SK-N-SH (cell line): ENCODE measurements at regions not wholly inside any gene's neighbourhood (a gene's known extent, or its start where the extent isn't known, plus 50 kb on each side); places are given as distances from the start of the nearest gene placed in this dataset.

Source experiments
- EP300 ChIP-seq, 2 experiments: IDR thresholded peaks; 2 replicates each; pipeline versions ENCODE4 v1.4.0 to v1.6.1; 2012; ENCODE audit warnings: borderline replicate concordance in 1 of 2, low read depth in 1 of 2, low read length in 1 of 2
- MEF2A ChIP-seq: IDR thresholded peaks from 2 replicates; pipeline ENCODE4 v1.4.0; 2012; ENCODE audit warnings: low read depth, borderline replicate concordance
- MXI1 ChIP-seq: IDR thresholded peaks from 2 replicates; pipeline ENCODE4 v1.6.1; 2012; ENCODE audit warnings: mild to moderate bottlenecking, low read depth, low read length, improper control_type of control experiment
- NRF1 ChIP-seq: IDR thresholded peaks from 2 replicates; pipeline ENCODE4 v1.6.1; 2012; ENCODE audit warnings: low read depth, mild to moderate bottlenecking, low read length
- RFX5 ChIP-seq: IDR thresholded peaks from 2 replicates; pipeline ENCODE4 v1.6.1; 2012; ENCODE audit warnings: mild to moderate bottlenecking, improper control_type of control experiment, low read length
- TAF1 ChIP-seq: IDR thresholded peaks from 2 replicates; pipeline ENCODE4 v1.6.1; 2012; ENCODE audit warnings: low read depth, mild to moderate bottlenecking, low read length, moderate library complexity, borderline replicate concordance
- TF ChIP-seq, protein P1 (sequence below): fragments of 200-600 bp; sonication (generic); IDR thresholded peaks from 2 replicates; pipeline ENCODE4 v1.6.1; 2017; ENCODE audit warnings: antibody characterized with exemption, mild to moderate bottlenecking, moderate library complexity
- TF ChIP-seq, protein P2 (sequence below): fragments of 150-350 bp; IDR thresholded peaks from 2 replicates; pipeline ENCODE4 v1.6.1; 2016; ENCODE audit warnings: mild to moderate bottlenecking, low read depth, low read length

DNA sequence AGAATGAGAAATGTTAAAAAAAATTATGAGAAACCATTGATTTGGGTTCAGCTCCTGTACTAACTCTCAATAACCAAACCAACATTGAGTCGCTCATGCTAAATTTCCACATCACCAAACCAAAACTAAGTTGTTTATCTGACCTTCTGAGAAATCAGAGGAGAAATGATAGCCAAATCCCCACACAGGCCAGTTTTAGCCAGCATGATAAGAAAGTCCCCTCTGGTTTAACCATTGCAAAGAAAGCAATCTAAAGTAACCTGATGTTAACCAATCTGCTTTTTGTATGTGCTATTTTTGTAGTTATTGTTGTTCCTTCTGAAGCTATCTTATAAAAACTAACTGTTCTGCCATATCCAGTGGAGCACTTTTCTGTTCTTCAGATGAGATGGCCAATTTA lies 599.7 kb downstream of the SLC16A7 start:
- TF ChIP-seq EP300 (IDR thresholded peaks at IDR 0.05; ENCODE audit: borderline replicate concordance in 1 of 2, low read depth in 1 of 2, low read length in 1 of 2): no peak
- TF ChIP-seq, protein P1, sequence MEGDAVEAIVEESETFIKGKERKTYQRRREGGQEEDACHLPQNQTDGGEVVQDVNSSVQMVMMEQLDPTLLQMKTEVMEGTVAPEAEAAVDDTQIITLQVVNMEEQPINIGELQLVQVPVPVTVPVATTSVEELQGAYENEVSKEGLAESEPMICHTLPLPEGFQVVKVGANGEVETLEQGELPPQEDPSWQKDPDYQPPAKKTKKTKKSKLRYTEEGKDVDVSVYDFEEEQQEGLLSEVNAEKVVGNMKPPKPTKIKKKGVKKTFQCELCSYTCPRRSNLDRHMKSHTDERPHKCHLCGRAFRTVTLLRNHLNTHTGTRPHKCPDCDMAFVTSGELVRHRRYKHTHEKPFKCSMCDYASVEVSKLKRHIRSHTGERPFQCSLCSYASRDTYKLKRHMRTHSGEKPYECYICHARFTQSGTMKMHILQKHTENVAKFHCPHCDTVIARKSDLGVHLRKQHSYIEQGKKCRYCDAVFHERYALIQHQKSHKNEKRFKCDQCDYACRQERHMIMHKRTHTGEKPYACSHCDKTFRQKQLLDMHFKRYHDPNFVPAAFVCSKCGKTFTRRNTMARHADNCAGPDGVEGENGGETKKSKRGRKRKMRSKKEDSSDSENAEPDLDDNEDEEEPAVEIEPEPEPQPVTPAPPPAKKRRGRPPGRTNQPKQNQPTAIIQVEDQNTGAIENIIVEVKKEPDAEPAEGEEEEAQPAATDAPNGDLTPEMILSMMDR: no peak
- TF ChIP-seq, protein P2, sequence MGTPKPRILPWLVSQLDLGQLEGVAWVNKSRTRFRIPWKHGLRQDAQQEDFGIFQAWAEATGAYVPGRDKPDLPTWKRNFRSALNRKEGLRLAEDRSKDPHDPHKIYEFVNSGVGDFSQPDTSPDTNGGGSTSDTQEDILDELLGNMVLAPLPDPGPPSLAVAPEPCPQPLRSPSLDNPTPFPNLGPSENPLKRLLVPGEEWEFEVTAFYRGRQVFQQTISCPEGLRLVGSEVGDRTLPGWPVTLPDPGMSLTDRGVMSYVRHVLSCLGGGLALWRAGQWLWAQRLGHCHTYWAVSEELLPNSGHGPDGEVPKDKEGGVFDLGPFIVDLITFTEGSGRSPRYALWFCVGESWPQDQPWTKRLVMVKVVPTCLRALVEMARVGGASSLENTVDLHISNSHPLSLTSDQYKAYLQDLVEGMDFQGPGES: no peak
- TF ChIP-seq RFX5: no peak
- no peak for TF ChIP-seq NRF1
- no peak for TF ChIP-seq MXI1
- TF ChIP-seq MEF2A: no peak
- TF ChIP-seq TAF1: no peak
